ENCODE measurements at regions not wholly inside any gene's neighbourhood (a gene's known extent, or its start where the extent isn't known, plus 50 kb on each side); places are given as distances from the start of the nearest gene placed in this dataset.

DNA sequence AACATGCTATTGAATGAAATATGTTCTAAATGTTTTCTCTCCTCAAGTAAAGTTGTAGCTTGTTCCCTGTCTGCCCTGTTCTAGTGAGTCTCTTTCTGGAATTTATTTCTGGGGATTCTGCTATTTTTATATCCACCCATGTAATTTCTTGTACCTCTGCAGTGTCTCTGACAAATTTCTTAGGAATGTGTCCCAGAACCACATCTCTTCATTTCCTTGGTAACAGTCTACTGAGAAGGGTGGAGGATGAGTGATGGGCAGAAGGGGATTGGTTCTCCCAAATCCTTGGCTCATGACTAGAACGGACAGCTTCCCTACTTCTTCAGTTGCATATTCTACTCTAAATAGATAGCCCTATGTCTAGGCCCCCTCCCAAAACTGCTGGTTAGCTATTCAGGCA lies 490.6 kb upstream of the LINC00305 start (continued):
- TF ChIP-seq, protein P1, sequence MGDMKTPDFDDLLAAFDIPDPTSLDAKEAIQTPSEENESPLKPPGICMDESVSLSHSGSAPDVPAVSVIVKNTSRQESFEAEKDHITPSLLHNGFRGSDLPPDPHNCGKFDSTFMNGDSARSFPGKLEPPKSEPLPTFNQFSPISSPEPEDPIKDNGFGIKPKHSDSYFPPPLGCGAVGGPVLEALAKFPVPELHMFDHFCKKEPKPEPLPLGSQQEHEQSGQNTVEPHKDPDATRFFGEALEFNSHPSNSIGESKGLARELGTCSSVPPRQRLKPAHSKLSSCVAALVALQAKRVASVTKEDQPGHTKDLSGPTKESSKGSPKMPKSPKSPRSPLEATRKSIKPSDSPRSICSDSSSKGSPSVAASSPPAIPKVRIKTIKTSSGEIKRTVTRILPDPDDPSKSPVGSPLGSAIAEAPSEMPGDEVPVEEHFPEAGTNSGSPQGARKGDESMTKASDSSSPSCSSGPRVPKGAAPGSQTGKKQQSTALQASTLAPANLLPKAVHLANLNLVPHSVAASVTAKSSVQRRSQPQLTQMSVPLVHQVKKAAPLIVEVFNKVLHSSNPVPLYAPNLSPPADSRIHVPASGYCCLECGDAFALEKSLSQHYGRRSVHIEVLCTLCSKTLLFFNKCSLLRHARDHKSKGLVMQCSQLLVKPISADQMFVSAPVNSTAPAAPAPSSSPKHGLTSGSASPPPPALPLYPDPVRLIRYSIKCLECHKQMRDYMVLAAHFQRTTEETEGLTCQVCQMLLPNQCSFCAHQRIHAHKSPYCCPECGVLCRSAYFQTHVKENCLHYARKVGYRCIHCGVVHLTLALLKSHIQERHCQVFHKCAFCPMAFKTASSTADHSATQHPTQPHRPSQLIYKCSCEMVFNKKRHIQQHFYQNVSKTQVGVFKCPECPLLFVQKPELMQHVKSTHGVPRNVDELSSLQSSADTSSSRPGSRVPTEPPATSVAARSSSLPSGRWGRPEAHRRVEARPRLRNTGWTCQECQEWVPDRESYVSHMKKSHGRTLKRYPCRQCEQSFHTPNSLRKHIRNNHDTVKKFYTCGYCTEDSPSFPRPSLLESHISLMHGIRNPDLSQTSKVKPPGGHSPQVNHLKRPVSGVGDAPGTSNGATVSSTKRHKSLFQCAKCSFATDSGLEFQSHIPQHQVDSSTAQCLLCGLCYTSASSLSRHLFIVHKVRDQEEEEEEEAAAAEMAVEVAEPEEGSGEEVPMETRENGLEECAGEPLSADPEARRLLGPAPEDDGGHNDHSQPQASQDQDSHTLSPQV (IDR thresholded peaks at IDR 0.05), result no peak
- TF ChIP-seq, protein P2, sequence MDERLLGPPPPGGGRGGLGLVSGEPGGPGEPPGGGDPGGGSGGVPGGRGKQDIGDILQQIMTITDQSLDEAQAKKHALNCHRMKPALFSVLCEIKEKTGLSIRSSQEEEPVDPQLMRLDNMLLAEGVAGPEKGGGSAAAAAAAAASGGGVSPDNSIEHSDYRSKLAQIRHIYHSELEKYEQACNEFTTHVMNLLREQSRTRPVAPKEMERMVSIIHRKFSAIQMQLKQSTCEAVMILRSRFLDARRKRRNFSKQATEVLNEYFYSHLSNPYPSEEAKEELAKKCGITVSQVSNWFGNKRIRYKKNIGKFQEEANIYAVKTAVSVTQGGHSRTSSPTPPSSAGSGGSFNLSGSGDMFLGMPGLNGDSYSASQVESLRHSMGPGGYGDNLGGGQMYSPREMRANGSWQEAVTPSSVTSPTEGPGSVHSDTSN (CRISPR knock-in tag; IDR thresholded peaks at IDR 0.05; ENCODE audit: low read depth), result no peak
- TF ChIP-seq, protein P2 (tag; conservative IDR thresholded peaks at IDR 0.05; ENCODE audit: low read depth), result no peak
- TF ChIP-seq, protein P3, sequence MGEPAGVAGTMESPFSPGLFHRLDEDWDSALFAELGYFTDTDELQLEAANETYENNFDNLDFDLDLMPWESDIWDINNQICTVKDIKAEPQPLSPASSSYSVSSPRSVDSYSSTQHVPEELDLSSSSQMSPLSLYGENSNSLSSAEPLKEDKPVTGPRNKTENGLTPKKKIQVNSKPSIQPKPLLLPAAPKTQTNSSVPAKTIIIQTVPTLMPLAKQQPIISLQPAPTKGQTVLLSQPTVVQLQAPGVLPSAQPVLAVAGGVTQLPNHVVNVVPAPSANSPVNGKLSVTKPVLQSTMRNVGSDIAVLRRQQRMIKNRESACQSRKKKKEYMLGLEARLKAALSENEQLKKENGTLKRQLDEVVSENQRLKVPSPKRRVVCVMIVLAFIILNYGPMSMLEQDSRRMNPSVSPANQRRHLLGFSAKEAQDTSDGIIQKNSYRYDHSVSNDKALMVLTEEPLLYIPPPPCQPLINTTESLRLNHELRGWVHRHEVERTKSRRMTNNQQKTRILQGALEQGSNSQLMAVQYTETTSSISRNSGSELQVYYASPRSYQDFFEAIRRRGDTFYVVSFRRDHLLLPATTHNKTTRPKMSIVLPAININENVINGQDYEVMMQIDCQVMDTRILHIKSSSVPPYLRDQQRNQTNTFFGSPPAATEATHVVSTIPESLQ (CRISPR knock-in tag; IDR thresholded peaks at IDR 0.05), result no peak
- TF ChIP-seq ZNF644 (tag; IDR thresholded peaks at IDR 0.05; ENCODE audit: low read depth) (no peak), MYNN (IDR thresholded peaks at IDR 0.05) (no peak), MYNN (CRISPR knock-in tag; IDR thresholded peaks at IDR 0.05) (no peak)
- TF ChIP-seq, protein P4, sequence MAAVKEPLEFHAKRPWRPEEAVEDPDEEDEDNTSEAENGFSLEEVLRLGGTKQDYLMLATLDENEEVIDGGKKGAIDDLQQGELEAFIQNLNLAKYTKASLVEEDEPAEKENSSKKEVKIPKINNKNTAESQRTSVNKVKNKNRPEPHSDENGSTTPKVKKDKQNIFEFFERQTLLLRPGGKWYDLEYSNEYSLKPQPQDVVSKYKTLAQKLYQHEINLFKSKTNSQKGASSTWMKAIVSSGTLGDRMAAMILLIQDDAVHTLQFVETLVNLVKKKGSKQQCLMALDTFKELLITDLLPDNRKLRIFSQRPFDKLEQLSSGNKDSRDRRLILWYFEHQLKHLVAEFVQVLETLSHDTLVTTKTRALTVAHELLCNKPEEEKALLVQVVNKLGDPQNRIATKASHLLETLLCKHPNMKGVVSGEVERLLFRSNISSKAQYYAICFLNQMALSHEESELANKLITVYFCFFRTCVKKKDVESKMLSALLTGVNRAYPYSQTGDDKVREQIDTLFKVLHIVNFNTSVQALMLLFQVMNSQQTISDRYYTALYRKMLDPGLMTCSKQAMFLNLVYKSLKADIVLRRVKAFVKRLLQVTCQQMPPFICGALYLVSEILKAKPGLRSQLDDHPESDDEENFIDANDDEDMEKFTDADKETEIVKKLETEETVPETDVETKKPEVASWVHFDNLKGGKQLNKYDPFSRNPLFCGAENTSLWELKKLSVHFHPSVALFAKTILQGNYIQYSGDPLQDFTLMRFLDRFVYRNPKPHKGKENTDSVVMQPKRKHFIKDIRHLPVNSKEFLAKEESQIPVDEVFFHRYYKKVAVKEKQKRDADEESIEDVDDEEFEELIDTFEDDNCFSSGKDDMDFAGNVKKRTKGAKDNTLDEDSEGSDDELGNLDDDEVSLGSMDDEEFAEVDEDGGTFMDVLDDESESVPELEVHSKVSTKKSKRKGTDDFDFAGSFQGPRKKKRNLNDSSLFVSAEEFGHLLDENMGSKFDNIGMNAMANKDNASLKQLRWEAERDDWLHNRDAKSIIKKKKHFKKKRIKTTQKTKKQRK (IDR thresholded peaks at IDR 0.05; ENCODE audit: borderline replicate concordance, low read depth, low read length), result no peak
- TF ChIP-seq, protein P5, sequence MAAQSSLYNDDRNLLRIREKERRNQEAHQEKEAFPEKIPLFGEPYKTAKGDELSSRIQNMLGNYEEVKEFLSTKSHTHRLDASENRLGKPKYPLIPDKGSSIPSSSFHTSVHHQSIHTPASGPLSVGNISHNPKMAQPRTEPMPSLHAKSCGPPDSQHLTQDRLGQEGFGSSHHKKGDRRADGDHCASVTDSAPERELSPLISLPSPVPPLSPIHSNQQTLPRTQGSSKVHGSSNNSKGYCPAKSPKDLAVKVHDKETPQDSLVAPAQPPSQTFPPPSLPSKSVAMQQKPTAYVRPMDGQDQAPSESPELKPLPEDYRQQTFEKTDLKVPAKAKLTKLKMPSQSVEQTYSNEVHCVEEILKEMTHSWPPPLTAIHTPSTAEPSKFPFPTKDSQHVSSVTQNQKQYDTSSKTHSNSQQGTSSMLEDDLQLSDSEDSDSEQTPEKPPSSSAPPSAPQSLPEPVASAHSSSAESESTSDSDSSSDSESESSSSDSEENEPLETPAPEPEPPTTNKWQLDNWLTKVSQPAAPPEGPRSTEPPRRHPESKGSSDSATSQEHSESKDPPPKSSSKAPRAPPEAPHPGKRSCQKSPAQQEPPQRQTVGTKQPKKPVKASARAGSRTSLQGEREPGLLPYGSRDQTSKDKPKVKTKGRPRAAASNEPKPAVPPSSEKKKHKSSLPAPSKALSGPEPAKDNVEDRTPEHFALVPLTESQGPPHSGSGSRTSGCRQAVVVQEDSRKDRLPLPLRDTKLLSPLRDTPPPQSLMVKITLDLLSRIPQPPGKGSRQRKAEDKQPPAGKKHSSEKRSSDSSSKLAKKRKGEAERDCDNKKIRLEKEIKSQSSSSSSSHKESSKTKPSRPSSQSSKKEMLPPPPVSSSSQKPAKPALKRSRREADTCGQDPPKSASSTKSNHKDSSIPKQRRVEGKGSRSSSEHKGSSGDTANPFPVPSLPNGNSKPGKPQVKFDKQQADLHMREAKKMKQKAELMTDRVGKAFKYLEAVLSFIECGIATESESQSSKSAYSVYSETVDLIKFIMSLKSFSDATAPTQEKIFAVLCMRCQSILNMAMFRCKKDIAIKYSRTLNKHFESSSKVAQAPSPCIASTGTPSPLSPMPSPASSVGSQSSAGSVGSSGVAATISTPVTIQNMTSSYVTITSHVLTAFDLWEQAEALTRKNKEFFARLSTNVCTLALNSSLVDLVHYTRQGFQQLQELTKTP (IDR thresholded peaks at IDR 0.05; ENCODE audit: low read depth in 1 of 2, partially characterized antibody in 2 of 2), result no peak

Data from K562 (cell line).